ENCODE measurements at regions not wholly inside any gene's neighbourhood (a gene's known extent, or its start where the extent isn't known, plus 50 kb on each side); places are given as distances from the start of the nearest gene placed in this dataset.

DNA sequence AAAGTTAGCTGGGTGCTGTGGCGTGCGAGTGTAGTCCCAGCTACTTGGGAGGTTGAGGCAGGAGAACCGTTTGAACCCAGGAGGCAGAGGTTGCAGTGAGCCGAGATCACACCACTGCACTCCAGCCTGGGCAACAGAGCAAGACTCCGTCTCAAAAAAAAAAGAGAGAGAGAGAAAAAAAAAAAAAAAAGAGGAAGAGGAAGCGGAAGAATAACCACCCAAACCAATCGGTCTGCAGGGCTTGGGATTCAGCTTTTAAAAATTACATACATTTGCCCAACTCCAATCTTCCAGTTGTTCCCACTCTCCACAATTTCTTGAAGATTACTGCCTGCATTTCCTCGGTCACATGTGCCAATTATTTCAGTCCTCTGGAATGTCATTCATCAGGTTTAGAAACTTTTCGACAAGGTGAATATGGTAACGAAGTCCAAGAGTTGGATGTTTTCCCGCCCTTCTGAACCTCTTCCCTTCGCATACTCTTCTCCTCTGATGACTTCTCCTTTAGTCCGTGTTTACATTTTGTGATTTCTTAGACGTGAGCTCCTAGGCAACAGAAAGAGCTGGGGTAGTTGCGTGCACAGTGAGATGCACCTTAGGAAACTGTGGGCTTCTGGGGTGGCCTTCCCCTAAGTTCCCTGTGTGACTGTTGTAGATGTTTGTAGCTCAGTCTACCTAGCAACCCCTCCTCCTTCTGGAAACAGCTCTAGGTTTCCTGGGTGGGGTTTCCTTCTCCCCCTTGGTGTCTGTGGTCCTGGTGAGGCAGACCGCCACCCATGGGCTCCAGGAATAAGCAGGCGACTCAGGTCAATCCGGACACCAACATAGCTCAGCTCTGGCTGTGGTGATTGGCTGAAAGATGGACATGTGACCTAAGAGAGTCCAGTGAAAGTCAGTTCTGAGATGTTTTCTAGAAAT is 63.0 kb upstream of the NCOA3 start:
- H3K9me3 ChIP-seq (ENCODE audit: insufficient read depth, low read depth, low read length), result no peaks in the 10 kb centered on the region
- H3K27me3 Mint-ChIP-seq (ENCODE audit: low read depth, unreplicated experiment), result no peaks in the 10 kb centered on the region
- no peak overlapping the region for H3K4me3 ChIP-seq (ENCODE audit: insufficient read depth, low read depth, low read length)
- no peak for FAIRE-seq
- H3K9me3 Mint-ChIP-seq (ENCODE audit: unreplicated experiment), result no peaks in the 10 kb centered on the region
- H3K36me3 Mint-ChIP-seq (ENCODE audit: low read depth, unreplicated experiment), result no peaks in the 10 kb centered on the region
- H3K27me3 ChIP-seq (ENCODE audit: insufficient read depth, low read length), result no peaks in the 10 kb centered on the region
- no peak overlapping the region for H3K27ac Mint-ChIP-seq (ENCODE audit: unreplicated experiment)
- no peaks in the 10 kb centered on the region for H3K36me3 ChIP-seq (ENCODE audit: insufficient read depth, low read length)
- H3K79me2 ChIP-seq (ENCODE audit: insufficient read depth, low read length), result no peaks in the 10 kb centered on the region
- no peaks in the 10 kb centered on the region for H4K20me1 ChIP-seq (ENCODE audit: insufficient read depth, low read length)
- H3K4me3 Mint-ChIP-seq (ENCODE audit: unreplicated experiment), result no peak overlapping the region
- no peaks in the 10 kb centered on the region for H3K4me1 ChIP-seq (ENCODE audit: insufficient read depth, low read length)
- TF ChIP-seq, protein P1, sequence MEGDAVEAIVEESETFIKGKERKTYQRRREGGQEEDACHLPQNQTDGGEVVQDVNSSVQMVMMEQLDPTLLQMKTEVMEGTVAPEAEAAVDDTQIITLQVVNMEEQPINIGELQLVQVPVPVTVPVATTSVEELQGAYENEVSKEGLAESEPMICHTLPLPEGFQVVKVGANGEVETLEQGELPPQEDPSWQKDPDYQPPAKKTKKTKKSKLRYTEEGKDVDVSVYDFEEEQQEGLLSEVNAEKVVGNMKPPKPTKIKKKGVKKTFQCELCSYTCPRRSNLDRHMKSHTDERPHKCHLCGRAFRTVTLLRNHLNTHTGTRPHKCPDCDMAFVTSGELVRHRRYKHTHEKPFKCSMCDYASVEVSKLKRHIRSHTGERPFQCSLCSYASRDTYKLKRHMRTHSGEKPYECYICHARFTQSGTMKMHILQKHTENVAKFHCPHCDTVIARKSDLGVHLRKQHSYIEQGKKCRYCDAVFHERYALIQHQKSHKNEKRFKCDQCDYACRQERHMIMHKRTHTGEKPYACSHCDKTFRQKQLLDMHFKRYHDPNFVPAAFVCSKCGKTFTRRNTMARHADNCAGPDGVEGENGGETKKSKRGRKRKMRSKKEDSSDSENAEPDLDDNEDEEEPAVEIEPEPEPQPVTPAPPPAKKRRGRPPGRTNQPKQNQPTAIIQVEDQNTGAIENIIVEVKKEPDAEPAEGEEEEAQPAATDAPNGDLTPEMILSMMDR (IDR thresholded peaks at IDR 0.05; ENCODE audit: insufficient read depth, low read depth, low read length), result no peak
- no peak for TF ChIP-seq EZH2 (IDR thresholded peaks at IDR 0.05; ENCODE audit: insufficient read depth, low read length)
- DNase-seq (ENCODE audit: low read depth), result peak; percentile 57
- no peak overlapping the region for H3K4me2 ChIP-seq (ENCODE audit: low read length)
- H3K4me1 Mint-ChIP-seq (ENCODE audit: low read depth, unreplicated experiment), result peaks cover 7% of the 10 kb centered on the region
- peak overlapping the region; percentile 58 for H2AFZ ChIP-seq (ENCODE audit: low read depth, low read length)
- no peak overlapping the region for H3K27ac ChIP-seq (ENCODE audit: low read depth, low read length)
- H3K9ac ChIP-seq (ENCODE audit: low read length), result no peak overlapping the region

DNA sequence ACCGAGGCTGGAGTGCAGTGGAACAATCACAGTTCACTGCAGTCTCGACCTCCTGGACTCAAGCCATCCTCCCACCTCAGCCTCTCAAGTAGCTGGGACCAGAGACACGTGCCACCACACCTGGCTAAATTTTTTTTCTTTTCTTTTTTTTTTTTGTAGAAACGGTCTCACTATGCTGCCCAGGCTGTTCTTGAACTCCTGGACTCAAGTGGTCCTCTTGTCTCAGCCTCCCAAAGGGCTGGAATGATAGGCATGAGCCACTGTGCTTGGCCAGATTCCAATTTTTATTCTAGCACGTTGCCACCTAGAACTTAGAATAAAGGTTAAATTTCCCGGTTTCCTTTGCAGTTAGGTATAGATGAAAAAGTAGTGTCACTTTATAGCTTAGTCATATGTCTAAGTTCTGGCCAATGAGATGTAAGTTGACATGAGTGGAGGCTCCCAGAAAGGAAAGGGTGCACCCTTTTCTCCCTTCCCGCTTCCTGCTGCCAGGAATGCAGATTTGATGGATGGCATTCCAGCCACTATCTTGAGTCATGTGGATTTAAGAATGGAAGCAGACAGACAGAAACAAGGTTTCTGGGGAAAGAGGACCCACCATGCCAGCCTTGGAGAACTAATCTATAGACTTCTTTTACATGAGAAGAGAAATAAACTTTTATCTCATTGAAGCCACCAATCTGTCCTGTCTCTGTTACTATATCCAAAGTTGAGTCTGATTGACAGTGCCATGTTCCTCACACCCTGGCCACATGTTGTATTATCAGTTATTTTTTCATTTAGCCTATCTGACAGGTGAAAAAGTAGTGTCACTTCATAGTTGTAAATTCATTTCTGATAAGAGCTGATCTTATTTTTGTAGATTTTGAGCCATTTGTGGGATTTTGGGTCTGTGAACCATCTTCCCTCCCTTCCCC is 60.6 kb upstream of the NCOA3 start:
- Histone ChIP-seq H3K79me2 (ENCODE audit: insufficient read depth, low read length) (no peaks in the 10 kb centered on the region), H3K27me3 (ENCODE audit: insufficient read depth, low read length) (no peaks in the 10 kb centered on the region), H3K4me3 (ENCODE audit: insufficient read depth, low read depth, low read length) (no peak overlapping the region), H4K20me1 (ENCODE audit: insufficient read depth, low read length) (no peaks in the 10 kb centered on the region), H3K9me3 (ENCODE audit: insufficient read depth, low read depth, low read length) (no peaks in the 10 kb centered on the region), H3K4me2 (ENCODE audit: low read length) (peak overlapping the region; percentile 23), H3K4me1 (ENCODE audit: insufficient read depth, low read length) (no peaks in the 10 kb centered on the region), H3K36me3 (ENCODE audit: insufficient read depth, low read length) (no peaks in the 10 kb centered on the region), H3K27ac (ENCODE audit: low read depth, low read length) (no peak overlapping the region), H3K9ac (ENCODE audit: low read length) (no peak overlapping the region), H2AFZ (ENCODE audit: low read depth, low read length) (peak overlapping the region; percentile 14)
- no peak for TF ChIP-seq EZH2 (IDR thresholded peaks at IDR 0.05; ENCODE audit: insufficient read depth, low read length)
- TF ChIP-seq, protein P1 (IDR thresholded peaks at IDR 0.05; ENCODE audit: insufficient read depth, low read depth, low read length), result no peak
- DNase-seq (ENCODE audit: low read depth) (peak; percentile 76), FAIRE-seq (no peak)
- Mint-ChIP-seq H3K27ac (ENCODE audit: unreplicated experiment) (peak overlapping the region; percentile 38), H3K36me3 (ENCODE audit: low read depth, unreplicated experiment) (no peaks in the 10 kb centered on the region), H3K27me3 (ENCODE audit: low read depth, unreplicated experiment) (no peaks in the 10 kb centered on the region), H3K9me3 (ENCODE audit: unreplicated experiment) (no peaks in the 10 kb centered on the region), H3K4me3 (ENCODE audit: unreplicated experiment) (no peak overlapping the region), H3K4me1 (ENCODE audit: low read depth, unreplicated experiment) (no peaks in the 10 kb centered on the region)

Data from astrocyte (in vitro differentiated cells and primary cell).